Tibial nerve (tissue), 4 donors: ENCODE measurements at regions not wholly inside any gene's neighbourhood (a gene's known extent, or its start where the extent isn't known, plus 50 kb on each side); places are given as distances from the start of the nearest gene placed in this dataset.

Experiments
- DNase-seq, 2 donors: peaks; one replicate each; pipeline ENCODE4 v3.0.0-alpha.2; 2019; ENCODE audit warnings: low spot score in 2 of 2
- H3K27ac ChIP-seq, 4 donors: fragments of 200-600 bp; sonication (generic) in 3 of 4; one replicate each; pipeline ENCODE4 v1.5.1; 2017 to 2019; ENCODE audit warnings: mild to moderate bottlenecking in 1 of 4
- H3K27me3 ChIP-seq, 2 donors: fragments of 200-600 bp; sonication (generic) in 1 of 2; one replicate each; pipeline versions ENCODE4 v1.5.1 to v1.6.0; 2017 to 2019
- H3K36me3 ChIP-seq, 3 donors: fragments of 200-600 bp; sonication (generic); one replicate each; pipeline ENCODE4 v1.5.1; 2018 to 2019
- H3K4me1 ChIP-seq, 4 donors: fragments of 200-600 bp; sonication (generic) in 3 of 4; one replicate each; pipeline ENCODE4 v1.5.1; 2017 to 2019
- H3K4me3 ChIP-seq, 4 donors: fragments of 200-600 bp; sonication (generic) in 3 of 4; one replicate each; pipeline ENCODE4 v1.5.1; 2017 to 2019; ENCODE audit warnings: mild to moderate bottlenecking in 1 of 4, moderate library complexity in 1 of 4
- H3K9me3 ChIP-seq, 4 donors: fragments of 200-600 bp; sonication (generic) in 3 of 4; one replicate each; pipeline ENCODE4 v1.5.1; 2017 to 2019
- EP300 ChIP-seq, 2 donors: sonication (generic); formaldehyde crosslinking; IDR thresholded peaks; one replicate each; pipeline ENCODE4 v1.6.1; 2017; ENCODE audit warnings: antibody characterized with exemption in 2 of 2, mild to moderate bottlenecking in 1 of 2
- POLR2A ChIP-seq, 2 donors: fragments of 450-650 bp; IDR thresholded peaks; one replicate each; pipeline ENCODE4 v1.6.1; 2017; ENCODE audit warnings: antibody characterized with exemption in 2 of 2, mild to moderate bottlenecking in 2 of 2, moderate library complexity in 2 of 2
- WGBS, 2 donors: methylation state at CpG; one replicate each; pipeline ENCODE4 v1.1.5; 2018; 5-methylcytosine and 5-hydroxymethylcytosine counted together
- TF ChIP-seq, protein P1 (sequence below), 5 experiments: fragments of 200-600 bp in 3 of 5; fragments of 450-650 bp in 2 of 5; sonication (generic) in 3 of 5; IDR thresholded peaks; one replicate each; pipeline ENCODE4 v1.5.1; 2016 to 2019; ENCODE audit warnings: antibody characterized with exemption in 5 of 5, mild to moderate bottlenecking in 3 of 5, moderate library complexity in 2 of 5

DNA sequence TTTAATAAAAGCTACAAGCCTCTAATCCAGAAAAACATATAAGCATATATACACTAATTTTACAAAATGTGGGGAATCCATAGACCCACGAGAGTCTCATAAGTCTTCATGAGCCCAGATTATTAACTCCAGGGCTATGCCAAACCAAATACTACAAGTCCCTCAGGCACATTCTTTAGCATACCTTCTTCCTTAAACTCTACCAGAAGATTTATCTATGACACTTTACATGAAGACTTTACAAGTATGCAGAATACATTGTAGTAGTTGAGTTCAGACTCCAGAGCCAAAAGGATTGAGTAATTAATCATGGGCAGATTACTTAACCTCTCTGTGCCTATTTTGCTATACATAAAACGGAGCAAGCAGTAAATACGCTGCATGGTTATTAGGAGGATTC is 793.7 kb upstream of the ADGRL2 start:
- WGBS, 2 donors: 82 to 86% methylated on average over 3 of the region's 3 CpGs

DNA sequence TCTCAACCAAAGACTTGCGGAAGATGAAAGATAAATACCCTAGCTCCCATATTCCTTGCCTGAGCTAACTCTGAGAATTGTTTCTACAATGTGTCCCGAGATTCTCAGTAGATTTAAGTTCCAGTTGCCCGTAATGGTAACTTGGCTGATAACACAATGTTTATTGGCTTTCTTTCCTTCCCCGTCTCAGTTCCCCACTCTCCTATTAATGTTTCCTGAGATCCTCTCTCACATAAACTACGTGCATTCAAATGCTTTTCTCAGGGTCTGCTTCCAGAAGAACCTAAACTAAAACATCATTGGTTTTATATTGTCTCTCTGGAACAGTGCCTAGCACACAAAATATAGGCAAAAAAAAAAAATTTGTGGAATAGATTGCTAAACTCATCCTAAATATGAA is 794.2 kb upstream of the ADGRL2 start:
- WGBS, 2 donors: 81 to 84% methylated on average over 5 of the region's 5 CpGs
- TF ChIP-seq EP300 (IDR thresholded peaks at IDR 0.05) (no peak), POLR2A (IDR thresholded peaks at IDR 0.05) (no peak)
- TF ChIP-seq, protein P1, sequence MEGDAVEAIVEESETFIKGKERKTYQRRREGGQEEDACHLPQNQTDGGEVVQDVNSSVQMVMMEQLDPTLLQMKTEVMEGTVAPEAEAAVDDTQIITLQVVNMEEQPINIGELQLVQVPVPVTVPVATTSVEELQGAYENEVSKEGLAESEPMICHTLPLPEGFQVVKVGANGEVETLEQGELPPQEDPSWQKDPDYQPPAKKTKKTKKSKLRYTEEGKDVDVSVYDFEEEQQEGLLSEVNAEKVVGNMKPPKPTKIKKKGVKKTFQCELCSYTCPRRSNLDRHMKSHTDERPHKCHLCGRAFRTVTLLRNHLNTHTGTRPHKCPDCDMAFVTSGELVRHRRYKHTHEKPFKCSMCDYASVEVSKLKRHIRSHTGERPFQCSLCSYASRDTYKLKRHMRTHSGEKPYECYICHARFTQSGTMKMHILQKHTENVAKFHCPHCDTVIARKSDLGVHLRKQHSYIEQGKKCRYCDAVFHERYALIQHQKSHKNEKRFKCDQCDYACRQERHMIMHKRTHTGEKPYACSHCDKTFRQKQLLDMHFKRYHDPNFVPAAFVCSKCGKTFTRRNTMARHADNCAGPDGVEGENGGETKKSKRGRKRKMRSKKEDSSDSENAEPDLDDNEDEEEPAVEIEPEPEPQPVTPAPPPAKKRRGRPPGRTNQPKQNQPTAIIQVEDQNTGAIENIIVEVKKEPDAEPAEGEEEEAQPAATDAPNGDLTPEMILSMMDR (IDR thresholded peaks at IDR 0.05): no peak
- H3K36me3 ChIP-seq: no peaks in the 10 kb centered on the region
- no peaks in the 10 kb centered on the region for H3K27me3 ChIP-seq
- no peaks in the 10 kb centered on the region for H3K4me1 ChIP-seq
- no peak overlapping the region for H3K27ac ChIP-seq
- no peaks in the 10 kb centered on the region for H3K9me3 ChIP-seq
- no peak for DNase-seq
- no peak overlapping the region for H3K4me3 ChIP-seq

More for the DNA sequence above, 793.7 kb upstream of the ADGRL2 start:
- H3K27me3 ChIP-seq: no peaks in the 10 kb centered on the region
- no peak for DNase-seq
- H3K4me1 ChIP-seq: no peaks in the 10 kb centered on the region
- TF ChIP-seq, protein P1 (IDR thresholded peaks at IDR 0.05): no peak
- TF ChIP-seq EP300 (IDR thresholded peaks at IDR 0.05) (no peak), POLR2A (IDR thresholded peaks at IDR 0.05) (no peak)
- H3K36me3 ChIP-seq: no peaks in the 10 kb centered on the region
- no peak overlapping the region for H3K27ac ChIP-seq
- H3K9me3 ChIP-seq: no peaks in the 10 kb centered on the region
- no peak overlapping the region for H3K4me3 ChIP-seq

GRCh38 chr1:81004011-81004410 is 796.7 kb upstream of the ADGRL2 start:
- H3K9me3 ChIP-seq: no peaks in the 10 kb centered on the region
- H3K4me1 ChIP-seq: no peaks in the 10 kb centered on the region
- H3K27me3 ChIP-seq: no peaks in the 10 kb centered on the region
- DNase-seq: no peak
- TF ChIP-seq, protein P1 (IDR thresholded peaks at IDR 0.05): no peak
- no peak overlapping the region for H3K27ac ChIP-seq
- 77 to 80% methylated on average over 4 of the region's 4 CpGs for WGBS, 2 donors
- no peak overlapping the region for H3K4me3 ChIP-seq
- H3K36me3 ChIP-seq: no peaks in the 10 kb centered on the region

- H3K9me3 ChIP-seq: no peaks in the 10 kb centered on the region
- no peak for DNase-seq
- H3K27me3 ChIP-seq: no peaks in the 10 kb centered on the region
- H3K4me3 ChIP-seq: no peak overlapping the region
- peaks cover 0 to 9% (median 0%) of the 10 kb centered on the region in 4 donors for H3K4me1 ChIP-seq
- TF ChIP-seq, protein P1 (IDR thresholded peaks at IDR 0.05): no peak
- no peak for TF ChIP-seq EP300 (IDR thresholded peaks at IDR 0.05)
- no peak for TF ChIP-seq POLR2A (IDR thresholded peaks at IDR 0.05)
- no peaks in the 10 kb centered on the region for H3K36me3 ChIP-seq
- no peak overlapping the region for H3K27ac ChIP-seq
Observed at GRCh38 chr1:80994934-80995333, 805.8 kb upstream of the ADGRL2 start.

DNA sequence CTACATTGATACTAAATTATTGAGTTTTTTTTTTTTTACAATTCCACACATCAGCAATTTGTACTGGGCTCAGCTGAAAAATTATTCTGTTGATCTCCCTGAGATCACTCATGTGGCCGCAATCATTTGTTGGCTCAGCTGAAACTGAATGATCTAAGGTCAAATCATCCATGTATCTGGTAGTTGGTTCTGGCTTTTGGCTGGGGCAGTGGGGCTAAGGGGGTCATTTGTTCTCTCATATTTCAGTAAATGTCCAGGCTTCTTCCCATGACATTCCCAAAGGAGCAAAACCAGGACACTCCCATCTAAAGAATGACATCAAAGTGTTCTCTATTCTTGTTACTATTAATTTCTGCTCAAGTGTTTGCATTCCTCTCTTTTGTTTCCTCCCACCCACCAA is 806.7 kb upstream of the ADGRL2 start:
- H3K9me3 ChIP-seq: no peaks in the 10 kb centered on the region
- 48 to 56% methylated on average over 1 of the region's 1 CpG for WGBS, 2 donors
- H3K27ac ChIP-seq: no peak overlapping the region
- H3K4me1 ChIP-seq: peaks cover 0 to 9% (median 0%) of the 10 kb centered on the region in 4 donors
- no peak overlapping the region for H3K4me3 ChIP-seq
- no peaks in the 10 kb centered on the region for H3K27me3 ChIP-seq
- no peaks in the 10 kb centered on the region for H3K36me3 ChIP-seq
- TF ChIP-seq, protein P1 (IDR thresholded peaks at IDR 0.05): no peak
- TF ChIP-seq EP300 (IDR thresholded peaks at IDR 0.05): no peak
- no peak for TF ChIP-seq POLR2A (IDR thresholded peaks at IDR 0.05)
- DNase-seq: no peak
